HL-60 (cell line): ENCODE measurements at regions not wholly inside any gene's neighbourhood (a gene's known extent, or its start where the extent isn't known, plus 50 kb on each side); places are given as distances from the start of the nearest gene placed in this dataset.

Source experiments
- CTCF ChIP-seq: IDR thresholded peaks from one replicate; pipeline ENCODE4 v1.5.1; 2011; ENCODE audit warnings: low read length, control low read depth, inconsistent platforms; ENCODE audit not compliant: insufficient read depth
- GABPA ChIP-seq: IDR thresholded peaks from 2 replicates; pipeline ENCODE4 v1.6.1; 2012; ENCODE audit warnings: low read depth

GRCh38 chr13:62033934-62034333 lies 618.3 kb upstream of the PCDH20 start:
- TF ChIP-seq GABPA (no peak), CTCF (no peak)
